ENCODE measurements at regions not wholly inside any gene's neighbourhood (a gene's known extent, or its start where the extent isn't known, plus 50 kb on each side); places are given as distances from the start of the nearest gene placed in this dataset.

GRCh38 chr19:28319227-28319626 is 893.7 kb downstream of the UQCRFS1 start:
- Histone ChIP-seq H3K4me2 (no peak overlapping the region), H2AFZ (no peak overlapping the region), H4K20me1 (ENCODE audit: insufficient read depth) (no peaks in the 10 kb centered on the region), H3K27me3 (ENCODE audit: insufficient read depth, low read depth) (no peaks in the 10 kb centered on the region), H3K9me3 (ENCODE audit: insufficient read depth, low read depth) (no peaks in the 10 kb centered on the region), H3K27ac (no peak overlapping the region), H3K4me3 (no peak overlapping the region), H3F3A (ENCODE audit: insufficient read depth, low read depth) (no peaks in the 10 kb centered on the region), H3K4me1 (replicated peaks; ENCODE audit: insufficient read depth) (no peaks in the 10 kb centered on the region), H3K9me2 (ENCODE audit: insufficient read depth) (no peaks in the 10 kb centered on the region), H3K79me2 (ENCODE audit: low read depth) (no peaks in the 10 kb centered on the region), H3K36me3 (ENCODE audit: low read depth) (no peaks in the 10 kb centered on the region)
- DNase-seq, result no peak
- no TSS peak for BruUV-seq (replicated peaks)
- TF ChIP-seq EZH2 (IDR thresholded peaks at IDR 0.05; ENCODE audit: low read depth), result no peak
- TF ChIP-seq, protein P1, sequence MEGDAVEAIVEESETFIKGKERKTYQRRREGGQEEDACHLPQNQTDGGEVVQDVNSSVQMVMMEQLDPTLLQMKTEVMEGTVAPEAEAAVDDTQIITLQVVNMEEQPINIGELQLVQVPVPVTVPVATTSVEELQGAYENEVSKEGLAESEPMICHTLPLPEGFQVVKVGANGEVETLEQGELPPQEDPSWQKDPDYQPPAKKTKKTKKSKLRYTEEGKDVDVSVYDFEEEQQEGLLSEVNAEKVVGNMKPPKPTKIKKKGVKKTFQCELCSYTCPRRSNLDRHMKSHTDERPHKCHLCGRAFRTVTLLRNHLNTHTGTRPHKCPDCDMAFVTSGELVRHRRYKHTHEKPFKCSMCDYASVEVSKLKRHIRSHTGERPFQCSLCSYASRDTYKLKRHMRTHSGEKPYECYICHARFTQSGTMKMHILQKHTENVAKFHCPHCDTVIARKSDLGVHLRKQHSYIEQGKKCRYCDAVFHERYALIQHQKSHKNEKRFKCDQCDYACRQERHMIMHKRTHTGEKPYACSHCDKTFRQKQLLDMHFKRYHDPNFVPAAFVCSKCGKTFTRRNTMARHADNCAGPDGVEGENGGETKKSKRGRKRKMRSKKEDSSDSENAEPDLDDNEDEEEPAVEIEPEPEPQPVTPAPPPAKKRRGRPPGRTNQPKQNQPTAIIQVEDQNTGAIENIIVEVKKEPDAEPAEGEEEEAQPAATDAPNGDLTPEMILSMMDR (conservative IDR thresholded peaks at IDR 0.05), result no peak
- POLR2A ChIA-PET (ENCODE audit: unreplicated experiment), result no interaction called here
- CTCF ChIA-PET, result no interaction called here
- intact Hi-C loops (cut with micrococcal nuclease; ENCODE audit: unreplicated experiment), result no loop called here

DNA sequence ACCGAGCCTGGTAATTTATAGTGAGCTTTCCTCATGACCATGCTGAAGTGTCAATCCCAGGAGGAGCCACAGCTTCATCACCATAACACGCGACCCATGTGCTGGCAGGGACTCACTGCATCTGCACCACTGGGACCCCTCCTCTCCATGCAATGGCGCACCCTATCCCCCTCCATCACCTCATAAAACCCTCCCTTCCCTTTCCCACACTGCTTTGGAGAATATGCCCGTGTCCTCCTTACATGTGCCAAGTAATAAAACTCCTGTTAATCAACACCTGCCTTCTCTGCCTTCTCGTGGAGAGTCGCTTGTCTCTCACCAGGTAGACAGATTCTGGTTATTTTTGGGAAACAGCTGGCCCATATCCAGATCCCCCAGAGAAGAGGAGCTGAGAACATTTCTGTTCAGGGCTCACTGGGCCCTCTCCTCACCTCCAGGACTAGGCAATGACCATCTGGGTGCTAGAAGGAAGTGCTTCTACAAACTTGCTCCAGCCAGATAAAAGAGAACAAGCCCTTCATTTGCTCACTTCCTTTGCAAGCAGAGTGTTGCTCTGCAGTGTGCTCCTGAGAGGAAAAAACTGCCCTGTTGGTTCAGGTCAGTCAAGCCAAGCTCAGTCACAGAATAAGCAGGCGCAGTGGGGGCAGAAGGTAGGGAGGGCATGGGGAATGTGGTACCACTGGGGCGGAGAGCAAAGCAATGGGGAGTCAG is 894.3 kb downstream of the UQCRFS1 start:
- no peak for DNase-seq
- H3K9me2 ChIP-seq (ENCODE audit: insufficient read depth), result no peaks in the 10 kb centered on the region
- no peaks in the 10 kb centered on the region for H3K4me1 ChIP-seq (replicated peaks; ENCODE audit: insufficient read depth)
- H3K79me2 ChIP-seq (ENCODE audit: low read depth), result no peaks in the 10 kb centered on the region
- no peaks in the 10 kb centered on the region for H3K36me3 ChIP-seq (ENCODE audit: low read depth)
- ChIA-PET CTCF (no interaction called here), POLR2A (ENCODE audit: unreplicated experiment) (no interaction called here)
- TF ChIP-seq, protein P1 (conservative IDR thresholded peaks at IDR 0.05), result no peak
- no peak for TF ChIP-seq EZH2 (IDR thresholded peaks at IDR 0.05; ENCODE audit: low read depth)
- intact Hi-C loops (cut with micrococcal nuclease; ENCODE audit: unreplicated experiment), result no loop called here
- BruUV-seq (replicated peaks), result no TSS peak
- no peak overlapping the region for H3K4me3 ChIP-seq
- no peak overlapping the region for H3K4me2 ChIP-seq
- H4K20me1 ChIP-seq (ENCODE audit: insufficient read depth), result no peaks in the 10 kb centered on the region
- H3K9me3 ChIP-seq (ENCODE audit: insufficient read depth, low read depth), result no peaks in the 10 kb centered on the region
- no peaks in the 10 kb centered on the region for H3F3A ChIP-seq (ENCODE audit: insufficient read depth, low read depth)
- peaks cover 1% of the 10 kb centered on the region; the same call in 1 of the 2 replicates for H3K27me3 ChIP-seq (ENCODE audit: insufficient read depth, low read depth)
- no peak overlapping the region for H3K27ac ChIP-seq
- no peak overlapping the region for H2AFZ ChIP-seq

DNA sequence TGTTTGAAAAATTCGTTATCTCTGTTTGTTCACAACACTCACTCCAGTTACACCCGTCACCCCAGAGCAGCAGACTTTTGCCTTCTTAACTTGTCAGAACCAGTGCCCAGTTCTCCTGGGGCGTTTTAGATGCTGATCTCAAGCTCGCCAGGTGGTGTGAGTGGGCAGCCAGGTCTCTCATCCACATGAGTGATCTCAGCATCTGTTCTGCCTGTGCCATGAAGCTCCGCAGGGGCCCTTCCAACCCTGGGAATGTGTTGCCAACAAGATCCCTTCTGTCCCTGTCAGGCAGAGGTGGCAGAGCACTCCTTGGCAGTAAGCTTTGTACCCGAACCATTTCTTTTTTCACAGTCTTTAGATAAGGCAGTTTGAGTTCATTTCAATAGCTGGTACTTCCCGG is 896.5 kb downstream of the UQCRFS1 start:
- Histone ChIP-seq H3K9me3 (ENCODE audit: insufficient read depth, low read depth) (no peaks in the 10 kb centered on the region), H3K27me3 (ENCODE audit: insufficient read depth, low read depth) (peaks cover 14% of the 10 kb centered on the region; the same call in 1 of the 2 replicates), H3K9me2 (ENCODE audit: insufficient read depth) (no peaks in the 10 kb centered on the region), H3K27ac (no peak overlapping the region), H3K4me3 (no peak overlapping the region), H3F3A (ENCODE audit: insufficient read depth, low read depth) (no peaks in the 10 kb centered on the region), H3K4me1 (replicated peaks; ENCODE audit: insufficient read depth) (no peaks in the 10 kb centered on the region), H3K79me2 (ENCODE audit: low read depth) (no peaks in the 10 kb centered on the region), H2AFZ (no peak overlapping the region), H3K4me2 (no peak overlapping the region), H4K20me1 (ENCODE audit: insufficient read depth) (no peaks in the 10 kb centered on the region), H3K36me3 (ENCODE audit: low read depth) (no peaks in the 10 kb centered on the region)
- TF ChIP-seq EZH2 (IDR thresholded peaks at IDR 0.05; ENCODE audit: low read depth), result no peak
- TF ChIP-seq, protein P1 (conservative IDR thresholded peaks at IDR 0.05), result no peak
- intact Hi-C loops (cut with micrococcal nuclease; ENCODE audit: unreplicated experiment), result no loop called here
- no peak for DNase-seq
- ChIA-PET POLR2A (ENCODE audit: unreplicated experiment) (no interaction called here), CTCF (no interaction called here)
- no TSS peak for BruUV-seq (replicated peaks)

Data from PC-9 (cell line).